Lower lobe of right lung (tissue), 2 donors: ENCODE measurements at regions not wholly inside any gene's neighbourhood (a gene's known extent, or its start where the extent isn't known, plus 50 kb on each side); places are given as distances from the start of the nearest gene placed in this dataset.
A peak's percentile ranks its signal among the peaks of the same experiment; 100 is the strongest.

ENCODE experiments used
- ATAC-seq, 2 donors: fragments of 200-7000 bp; cut with Tn5 transposase; one replicate each; pipeline ENCODE4 v1.9.1; 2020 to 2022; ENCODE audit warnings: mild to moderate bottlenecking in 2 of 2, moderate library complexity in 2 of 2
- DNase-seq: peaks from one replicate; pipeline ENCODE4 v3.0.0-alpha.2; 2020
- H3K27ac ChIP-seq: fragments of 200-600 bp; one replicate; pipeline ENCODE4 v1.8.0; 2022
- H3K27me3 ChIP-seq: fragments of 200-600 bp; one replicate; pipeline ENCODE4 v1.8.0; 2022; ENCODE audit warnings: low read depth
- H3K36me3 ChIP-seq: fragments of 200-600 bp; one replicate; pipeline ENCODE4 v1.8.0; 2022; ENCODE audit warnings: mild to moderate bottlenecking
- H3K4me1 ChIP-seq: fragments of 200-600 bp; one replicate; pipeline ENCODE4 v1.8.0; 2022
- H3K4me3 ChIP-seq: fragments of 200-600 bp; one replicate; pipeline ENCODE4 v1.8.0; 2022; ENCODE audit warnings: mild to moderate bottlenecking
- H3K9me3 ChIP-seq: fragments of 200-600 bp; one replicate; pipeline ENCODE4 v1.8.0; 2022
- CTCF ChIP-seq: fragments of 200-600 bp; IDR thresholded peaks from one replicate; pipeline ENCODE4 v1.8.0; 2022; ENCODE audit warnings: antibody characterized with exemption, mild to moderate bottlenecking
- intact Hi-C: fragments of 100-400 bp; cut with DNase I; formaldehyde crosslinking; loops from one replicate; pipeline ENCODE4 v1.11.0; 2022
- donor health status: DM: no; HTN: yes; CAD: no; lungs with severe emphysema.

DNA sequence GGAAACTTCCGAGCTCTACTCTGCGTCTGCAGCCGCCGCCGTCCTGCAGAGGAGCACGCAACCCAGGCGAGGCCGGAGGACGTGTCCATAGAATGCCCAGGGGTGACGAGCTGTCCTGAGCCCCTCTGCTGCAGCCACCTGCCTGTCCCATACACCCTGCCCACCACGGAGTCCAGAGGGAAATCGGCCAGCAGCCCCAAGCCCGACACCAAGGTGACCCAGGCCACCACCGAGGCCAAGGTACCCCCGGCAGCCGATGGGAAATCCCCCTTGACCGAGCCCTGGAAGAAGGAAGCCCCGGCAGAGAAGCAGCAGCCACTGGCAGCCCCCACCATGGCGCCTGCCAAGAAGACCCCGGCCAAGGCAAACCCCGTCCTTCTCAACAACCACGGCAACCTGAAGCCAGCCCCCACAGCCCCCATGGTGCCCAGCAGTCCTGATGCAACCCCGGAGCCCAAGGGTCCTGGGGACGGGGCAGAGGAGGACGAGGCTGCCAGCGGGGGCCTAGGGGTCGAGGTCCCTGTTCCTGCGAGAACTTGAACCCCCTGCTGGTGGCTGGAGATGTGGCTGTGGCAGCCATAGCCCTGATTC lies 128.7 kb upstream of the C14orf180 start:
- Histone ChIP-seq H3K4me1 (no peaks in the 10 kb centered on the region), H3K4me3 (no peak overlapping the region), H3K9me3 (no peaks in the 10 kb centered on the region), H3K27me3 (peaks cover 29% of the 10 kb centered on the region), H3K27ac (no peak overlapping the region), H3K36me3 (no peaks in the 10 kb centered on the region)
- DNase-seq (no peak), ATAC-seq (no peak)
- intact Hi-C loops, result no loop called here
- no peak for TF ChIP-seq CTCF

GRCh38 chr14:104451474-104451873 lies 128.1 kb upstream of the C14orf180 start:
- H3K4me1 ChIP-seq, result no peaks in the 10 kb centered on the region
- DNase-seq (no peak), ATAC-seq (no peak)
- H3K27me3 ChIP-seq, result peaks cover 26% of the 10 kb centered on the region
- no peak for TF ChIP-seq CTCF
- no peaks in the 10 kb centered on the region for H3K9me3 ChIP-seq
- no peak overlapping the region for H3K4me3 ChIP-seq
- intact Hi-C loops, result no loop called here
- no peak overlapping the region for H3K27ac ChIP-seq
- no peaks in the 10 kb centered on the region for H3K36me3 ChIP-seq

- Histone ChIP-seq H3K9me3 (no peaks in the 10 kb centered on the region), H3K4me1 (peaks cover 7% of the 10 kb centered on the region), H3K4me3 (no peak overlapping the region), H3K27ac (no peak overlapping the region), H3K36me3 (no peaks in the 10 kb centered on the region), H3K27me3 (peaks cover 38% of the 10 kb centered on the region)
- DNase-seq (no peak), ATAC-seq (no peak)
- intact Hi-C loops, result no loop called here
- TF ChIP-seq CTCF, result no peak
Observed at GRCh38 chr14:104458845-104459244, 120.7 kb upstream of the C14orf180 start.

GRCh38 chr14:104460791-104461651 lies 118.5 kb upstream of the C14orf180 start:
- no peak for TF ChIP-seq CTCF
- Histone ChIP-seq H3K4me1 (peaks cover 7% of the 10 kb centered on the region), H3K27ac (no peak overlapping the region), H3K4me3 (no peak overlapping the region), H3K9me3 (no peaks in the 10 kb centered on the region), H3K36me3 (no peaks in the 10 kb centered on the region), H3K27me3 (peaks cover 48% of the 10 kb centered on the region)
- intact Hi-C loops, result no loop called here
- DNase-seq, result peak; percentile 43
- peak in 1 of 2 donors; percentile 21 for ATAC-seq

GRCh38 chr14:104461676-104462449 lies 117.7 kb upstream of the C14orf180 start:
- Histone ChIP-seq H3K4me3 (peak overlapping the region; percentile 28), H3K36me3 (no peaks in the 10 kb centered on the region), H3K27me3 (peaks cover 43% of the 10 kb centered on the region), H3K4me1 (peaks cover 7% of the 10 kb centered on the region), H3K9me3 (no peaks in the 10 kb centered on the region), H3K27ac (no peak overlapping the region)
- no peak for TF ChIP-seq CTCF
- ATAC-seq (peak in 1 of 2 donors; percentile 27), DNase-seq (peak; percentile 41)
- intact Hi-C loops, result no loop called here
